ENCODE measurements at regions not wholly inside any gene's neighbourhood (a gene's known extent, or its start where the extent isn't known, plus 50 kb on each side); places are given as distances from the start of the nearest gene placed in this dataset.
A peak's percentile ranks its signal among the peaks of the same experiment; 100 is the strongest.

- H4K8ac ChIP-seq (ENCODE audit: low read depth in 2 of 2, low read length in 2 of 2) = no peak overlapping the region
- H3K27me3 ChIP-seq (ENCODE audit: control insufficient read depth, insufficient read depth, low read length) = no peaks in the 10 kb centered on the region
- no peaks in the 10 kb centered on the region for H4K20me1 ChIP-seq (ENCODE audit: insufficient read depth, low read length)
- H3K79me1 ChIP-seq (ENCODE audit: low read depth in 1 of 2, low read length in 2 of 2) = no peaks in the 10 kb centered on the region
- H3K14ac ChIP-seq (replicated peaks; ENCODE audit: low read depth, low read length) = no peak overlapping the region
- no peak overlapping the region for H4K91ac ChIP-seq (ENCODE audit: insufficient read depth, low read depth, low read length)
- no peak overlapping the region for H3K4ac ChIP-seq (ENCODE audit: low read depth, low read length)
- dilution Hi-C loops (cut with HindIII; ENCODE audit: low sequenced_read_pairs, unreplicated experiment) = no loop called here
- WGBS, 2 experiments (ENCODE audit: extremely low coverage in 2 of 2, insufficient read length in 1 of 2) = no CpG with 5 or more reads among the region's 5 CpGs
- H3K9me1 ChIP-seq (ENCODE audit: insufficient read depth, low read length) = no peaks in the 10 kb centered on the region
- H2BK5ac ChIP-seq (ENCODE audit: low read depth, low read length, poor library complexity, severe bottlenecking) = no peak overlapping the region
- ATAC-seq (ENCODE audit: low read depth) = no peak
- H3K9me3 ChIP-seq (ENCODE audit: control insufficient read depth, insufficient read depth, low read length) = no peaks in the 10 kb centered on the region
- H2BK120ac ChIP-seq (ENCODE audit: low read depth, low read length) = no peak overlapping the region
- ChIA-PET POLR2A (ENCODE audit: unreplicated experiment) (no interaction called here), CTCF (no interaction called here)
- DNase-seq = no peak
- in situ Hi-C loops (cut with MboI; ENCODE audit: low sequenced_read_pairs) = no loop called here
- H3K4me1 ChIP-seq (ENCODE audit: control insufficient read depth, insufficient read depth, low read length) = no peaks in the 10 kb centered on the region
- intact Hi-C loops (cut with micrococcal nuclease) = no loop called here
- H3K27ac ChIP-seq (ENCODE audit: insufficient read depth, low read length) = no peak overlapping the region
- no peak overlapping the region for H3K4me2 ChIP-seq (ENCODE audit: low read depth, low read length)
- BruUV-seq (replicated peaks) = no TSS peak
- no peak overlapping the region for H4K5ac ChIP-seq (ENCODE audit: low read depth, low read length)
- no peaks in the 10 kb centered on the region for H3K36me3 ChIP-seq (ENCODE audit: control insufficient read depth, insufficient read depth, low read length)
- no peak overlapping the region for H2BK20ac ChIP-seq (ENCODE audit: low read depth, low read length)
- no peak overlapping the region for H3K56ac ChIP-seq (ENCODE audit: extremely low read depth, insufficient read depth, low read length)
- H3K9ac ChIP-seq (ENCODE audit: low read depth, low read length) = no peak overlapping the region
- H2AK5ac ChIP-seq (ENCODE audit: low read depth, low read length) = no peak overlapping the region
- no peak overlapping the region for H3K23ac ChIP-seq (ENCODE audit: low read depth, low read length)
- H3K18ac ChIP-seq (ENCODE audit: low read depth, low read length) = no peak overlapping the region
- TF ChIP-seq CHD1 (IDR thresholded peaks at IDR 0.05; ENCODE audit: low read depth, low read length) (no peak), USF2 (IDR thresholded peaks at IDR 0.05; ENCODE audit: low read depth, low read length) (no peak), BHLHE40 (IDR thresholded peaks at IDR 0.05; ENCODE audit: low read depth, low read length) (no peak), MAFK (IDR thresholded peaks at IDR 0.05; ENCODE audit: low read depth, low read length) (peak; percentile 77), FOS (IDR thresholded peaks at IDR 0.05; ENCODE audit: low read depth, low read length) (no peak), RCOR1 (IDR thresholded peaks at IDR 0.05; ENCODE audit: insufficient replicate concordance, low read length) (no peak), MXI1 (IDR thresholded peaks at IDR 0.05; ENCODE audit: borderline replicate concordance, low read depth, low read length) (no peak)
- no peak overlapping the region for H2AK9ac ChIP-seq (replicated peaks; ENCODE audit: low read depth, low read length, poor library complexity)
- no peak overlapping the region for H2BK15ac ChIP-seq (ENCODE audit: low read depth, low read length)
- H2AFZ ChIP-seq (replicated peaks; ENCODE audit: low read length, poor library complexity) = no peak overlapping the region
- H3K4me3 ChIP-seq (ENCODE audit: insufficient read depth, low read depth, low read length) = no peak overlapping the region
Measured at GRCh38 chr7:32643194-32643593, 147.9 kb downstream of the AVL9 start.
